HG03521 (cell line): ENCODE measurements at regions not wholly inside any gene's neighbourhood (a gene's known extent, or its start where the extent isn't known, plus 50 kb on each side); places are given as distances from the start of the nearest gene placed in this dataset.

ENCODE experiments used
- ATAC-seq: cut with Tn5 transposase; IDR thresholded peaks from one replicate; pipeline ENCODE4 v1.9.1; 2021; ENCODE audit warnings: mild to moderate bottlenecking, moderate library complexity; ENCODE audit not compliant: unreplicated experiment

DNA sequence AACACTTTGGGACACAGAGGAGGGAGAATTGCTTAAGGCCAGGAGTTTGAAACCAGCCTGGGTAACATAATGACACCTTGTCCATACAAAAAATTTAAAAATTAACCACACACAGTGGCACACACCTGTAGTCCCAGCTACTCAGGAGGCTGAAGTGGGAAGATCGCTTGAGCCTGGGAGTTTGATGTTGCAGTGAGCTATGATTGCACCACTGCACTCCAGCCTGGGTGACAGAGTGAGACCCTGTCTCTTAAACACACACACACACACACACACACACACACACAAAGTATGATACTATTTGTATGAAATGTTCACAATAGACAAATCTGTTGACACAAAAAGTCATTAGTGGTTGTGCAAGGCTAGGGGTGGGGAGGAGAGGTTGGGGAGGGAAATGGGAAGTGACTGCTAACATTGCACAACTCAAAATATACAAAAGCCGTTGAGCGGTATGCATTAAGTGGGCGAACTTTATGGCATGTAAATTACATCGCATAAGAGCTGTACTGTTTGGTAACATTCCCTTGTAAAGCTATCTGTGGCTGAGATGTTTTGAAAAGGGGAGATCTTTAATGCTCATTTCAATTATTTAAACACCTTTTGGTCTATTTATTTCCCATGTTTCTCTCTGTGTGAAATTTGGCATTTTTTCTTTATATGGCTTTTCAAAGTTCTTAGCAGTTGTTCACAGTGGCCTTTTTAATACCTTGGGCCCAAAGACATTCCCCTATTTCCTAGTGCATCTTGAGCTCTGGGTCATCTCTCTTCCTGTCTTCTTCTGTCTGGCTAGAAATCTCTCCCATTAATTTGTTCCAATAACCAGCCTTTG, 58.9 kb upstream of the ZNF516 start:
- no peak for ATAC-seq

DNA sequence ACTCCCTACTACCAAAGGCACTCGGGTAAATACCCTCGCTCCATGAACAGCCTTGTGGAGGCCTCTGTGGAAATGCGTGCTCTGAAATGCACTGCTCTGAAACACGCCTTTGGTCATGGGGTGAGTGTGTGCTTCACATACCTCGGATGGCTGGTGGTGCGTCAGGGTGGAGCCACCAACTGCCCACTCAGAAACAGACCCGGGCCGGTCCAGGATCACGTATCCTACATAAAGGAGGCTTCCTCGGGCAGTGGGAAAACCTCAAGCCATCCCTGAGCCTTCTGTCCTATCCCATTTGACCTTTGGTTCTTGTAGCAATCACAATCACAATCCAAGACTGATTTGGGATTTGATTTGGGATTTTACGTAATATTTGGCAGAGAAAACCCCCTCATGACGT, 53.5 kb upstream of the ZNF516 start:
- no peak for ATAC-seq

DNA sequence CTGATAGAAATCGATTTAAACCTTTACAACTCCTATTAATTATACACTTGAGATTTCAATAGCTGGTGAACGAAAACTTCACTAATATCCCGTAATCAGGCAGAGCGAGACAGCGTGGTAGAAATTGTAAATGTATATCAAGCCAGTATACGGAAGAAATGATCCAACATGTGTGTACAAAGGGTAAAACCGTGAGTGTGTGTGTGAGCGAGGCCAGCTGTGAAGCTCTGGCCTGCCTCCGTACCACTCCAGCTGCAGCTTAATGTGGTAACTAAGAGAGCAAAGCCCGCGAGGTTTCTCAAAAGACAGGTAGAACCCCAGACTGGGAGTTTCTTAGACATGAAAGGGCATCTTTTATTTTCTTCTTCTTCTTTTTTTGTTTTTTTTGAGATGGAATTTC, 52.3 kb upstream of the ZNF516 start:
- ATAC-seq: no peak

DNA sequence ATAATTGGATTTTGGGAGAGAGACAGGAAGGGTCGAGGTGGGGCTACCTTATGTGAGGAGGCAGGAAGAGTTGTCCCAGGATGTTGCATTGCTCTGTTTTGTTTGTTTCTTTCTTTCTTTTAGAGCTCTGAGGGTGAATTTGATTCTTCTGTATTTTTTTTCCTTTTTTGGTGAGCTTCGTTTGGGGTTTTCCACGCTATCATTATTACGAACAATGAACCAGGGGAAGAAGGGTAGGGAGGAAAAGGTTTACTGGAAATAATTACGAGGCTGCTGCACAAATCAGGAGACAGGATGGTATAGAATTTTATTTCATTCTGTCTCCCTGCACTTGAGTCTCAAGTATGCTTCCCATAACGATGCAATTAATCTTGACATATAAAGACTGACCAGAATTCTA, 51.4 kb upstream of the ZNF516 start:
- no peak for ATAC-seq

DNA sequence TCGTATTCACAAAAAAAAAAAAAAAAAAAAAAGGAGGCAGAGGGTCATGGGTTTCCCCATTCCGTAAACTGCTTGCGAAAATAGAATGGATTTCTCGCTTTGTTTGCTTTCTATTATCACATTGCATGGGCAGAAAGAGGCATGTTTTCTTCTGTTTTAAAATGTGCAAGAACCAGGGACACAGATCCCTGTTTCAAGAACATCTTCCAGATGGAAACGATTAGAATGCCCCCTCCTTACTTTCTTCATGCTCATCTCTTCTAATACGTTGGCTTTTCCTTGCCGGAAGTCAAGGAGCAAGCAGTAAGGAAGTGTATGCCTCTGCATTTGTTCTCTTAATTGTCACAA, 51.0 kb upstream of the ZNF516 start:
- no peak for ATAC-seq

DNA sequence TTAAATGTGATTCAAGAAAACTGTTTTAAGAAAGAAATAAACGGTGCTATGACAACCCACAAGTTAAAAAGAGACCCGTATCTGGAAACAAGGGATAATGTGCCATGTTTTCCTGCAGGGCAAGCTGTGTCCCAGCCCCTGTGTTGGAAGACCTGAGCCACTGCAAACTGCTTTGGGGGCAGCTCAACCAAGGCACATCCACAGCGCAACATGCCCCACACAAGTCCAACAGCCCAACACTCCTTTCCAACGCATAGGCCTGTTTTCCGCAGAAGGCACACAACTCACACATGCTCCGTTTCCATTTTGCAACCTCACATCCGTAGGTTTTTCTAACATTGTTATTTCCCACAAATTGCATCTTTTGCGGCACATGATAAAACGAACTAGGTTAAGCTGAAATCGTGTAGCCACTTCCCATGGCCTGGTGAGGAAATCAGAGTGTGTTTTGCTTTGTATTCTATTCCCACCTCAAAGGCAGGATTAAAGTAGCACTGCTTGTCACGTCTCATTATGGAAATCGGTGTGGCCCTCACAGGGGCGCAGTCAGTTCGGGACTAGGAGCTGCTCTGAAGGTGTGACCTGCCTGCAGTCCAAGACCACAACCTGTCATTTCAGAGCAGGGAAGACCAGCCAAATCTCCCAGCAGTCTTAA, 50.5 kb upstream of the ZNF516 start:
- no peak for ATAC-seq

DNA sequence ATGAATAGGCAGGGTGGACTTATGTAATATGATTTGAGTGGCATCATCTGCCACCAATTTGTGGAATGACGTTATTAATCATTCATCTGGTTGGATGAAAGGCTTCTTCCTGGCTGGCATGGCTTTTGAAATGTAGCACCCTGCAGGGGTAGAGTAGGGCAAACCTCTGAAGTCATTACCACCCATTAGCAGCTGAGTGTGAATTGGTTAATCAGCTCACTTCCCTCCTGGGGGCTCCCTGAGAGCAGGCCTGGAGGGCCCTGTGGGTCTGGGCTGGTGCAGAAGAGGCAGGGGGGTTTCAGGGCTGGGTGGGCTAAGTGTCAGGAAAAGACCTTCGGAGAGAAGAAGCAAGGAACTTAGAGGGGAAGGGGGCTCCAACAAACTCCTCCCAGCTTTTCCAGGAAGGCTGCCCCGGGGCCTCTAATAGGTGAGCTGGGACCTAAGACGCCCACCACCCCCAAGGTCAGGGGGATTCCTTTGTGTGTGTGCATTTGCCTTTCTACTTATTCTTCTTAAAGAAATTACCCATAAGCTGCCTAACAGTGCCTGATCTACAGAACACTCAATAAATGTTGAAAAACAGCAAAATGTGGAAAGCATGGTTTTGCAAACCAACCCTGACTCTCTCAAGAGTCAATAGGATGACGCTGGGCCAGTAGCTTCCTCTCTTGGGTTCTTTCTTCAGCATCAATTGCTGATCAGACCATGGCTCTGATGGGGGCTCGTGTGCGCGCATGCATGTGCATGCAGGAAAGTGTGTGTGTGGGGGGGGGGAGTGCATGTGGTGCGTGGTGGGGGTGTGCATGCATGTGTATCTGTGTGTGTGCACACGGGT, 49.7 kb upstream of the ZNF516 start:
- no peak for ATAC-seq
